B cell (primary cell): ENCODE measurements at regions not wholly inside any gene's neighbourhood (a gene's known extent, or its start where the extent isn't known, plus 50 kb on each side); places are given as distances from the start of the nearest gene placed in this dataset.

Source experiments
- CTCF ChIP-seq: fragments of 200-600 bp; IDR thresholded peaks from one replicate; pipeline ENCODE4 v1.8.0; 2022; ENCODE audit warnings: antibody characterized with exemption, mild to moderate bottlenecking
- EZH2 ChIP-seq: IDR thresholded peaks from 2 replicates; pipeline ENCODE4 v1.6.1; 2012; ENCODE audit warnings: borderline replicate concordance, low read depth, mild to moderate bottlenecking, moderate library complexity, low read length; ENCODE audit not compliant: insufficient read depth, poor library complexity, severe bottlenecking

- no peak for TF ChIP-seq CTCF
- TF ChIP-seq EZH2 = no peak
Measured at GRCh38 chr5:8813180-8813579, 732.7 kb downstream of the SEMA5A start.
